H7 (cell line): ENCODE measurements at regions not wholly inside any gene's neighbourhood (a gene's known extent, or its start where the extent isn't known, plus 50 kb on each side); places are given as distances from the start of the nearest gene placed in this dataset.
"Not testable (repeated sequence)": the region's sequence is repeated elsewhere in the genome, so short reads cannot be mapped to it uniquely, and the experiment has no call there.

Source experiments
- DNase-seq: peaks from one replicate; pipeline ENCODE4 v3.0.0; 2012
- H3K27me3 ChIP-seq: 2 replicates; pipeline ENCODE4 v1.6.0; 2011; ENCODE audit warnings: mild to moderate bottlenecking, low read length; ENCODE audit not compliant: control insufficient read depth, insufficient read depth
- H3K36me3 ChIP-seq: replicated peaks from 2 replicates; pipeline ENCODE4 v1.5.1; 2011; ENCODE audit warnings: low read length; ENCODE audit not compliant: control insufficient read depth, insufficient read depth
- H3K4me3 ChIP-seq: 2 replicates; pipeline ENCODE4 v1.5.1; 2011; ENCODE audit warnings: low read depth, mild to moderate bottlenecking, control low read depth, low read length, moderate library complexity; ENCODE audit not compliant: insufficient read depth

- Histone ChIP-seq H3K27me3 (no peaks in the 10 kb centered on the region), H3K36me3 (no peaks in the 10 kb centered on the region), H3K4me3 (no peak overlapping the region)
- no peak for DNase-seq
Observed at GRCh38 chr1:163970151-163970550, 588.8 kb upstream of the PBX1 start.

- Histone ChIP-seq H3K36me3 (no peaks in the 10 kb centered on the region), H3K27me3 (no peaks in the 10 kb centered on the region), H3K4me3 (no peak overlapping the region)
- no peak for DNase-seq
Observed at GRCh38 chr1:163970699-163971098, 588.3 kb upstream of the PBX1 start.

GRCh38 chr1:163973586-163973985 is 585.4 kb upstream of the PBX1 start:
- no peak for DNase-seq
- Histone ChIP-seq H3K36me3 (no peaks in the 10 kb centered on the region), H3K4me3 (no peak overlapping the region), H3K27me3 (no peaks in the 10 kb centered on the region)

GRCh38 chr1:163974120-163974519 is 584.9 kb upstream of the PBX1 start:
- H3K27me3 ChIP-seq = no peaks in the 10 kb centered on the region
- no peak overlapping the region for H3K4me3 ChIP-seq

GRCh38 chr1:163980394-163980793 is 578.6 kb upstream of the PBX1 start:
- Histone ChIP-seq H3K36me3 (no peaks in the 10 kb centered on the region), H3K27me3 (no peaks in the 10 kb centered on the region), H3K4me3 (no peak overlapping the region)
- no peak for DNase-seq

More at GRCh38 chr1:163974120-163974519, 584.9 kb upstream of the PBX1 start:
- no peaks in the 10 kb centered on the region for H3K36me3 ChIP-seq
- DNase-seq = no peak

- no peaks in the 10 kb centered on the region for H3K27me3 ChIP-seq
- H3K36me3 ChIP-seq = no peaks in the 10 kb centered on the region
- DNase-seq = no peak
- H3K4me3 ChIP-seq = no peak overlapping the region
Observed at GRCh38 chr1:163981500-163982030, 577.4 kb upstream of the PBX1 start.

- no peaks in the 10 kb centered on the region for H3K27me3 ChIP-seq
- DNase-seq = no peak
- no peaks in the 10 kb centered on the region for H3K36me3 ChIP-seq
- no peak overlapping the region for H3K4me3 ChIP-seq
Observed at GRCh38 chr1:163983097-163983496, 575.9 kb upstream of the PBX1 start.

GRCh38 chr1:163985700-163986099 is 573.3 kb upstream of the PBX1 start:
- Histone ChIP-seq H3K4me3 (no peak overlapping the region), H3K27me3 (no peaks in the 10 kb centered on the region), H3K36me3 (no peaks in the 10 kb centered on the region)
- DNase-seq = no peak

- Histone ChIP-seq H3K36me3 (no peaks in the 10 kb centered on the region), H3K27me3 (no peaks in the 10 kb centered on the region), H3K4me3 (no peak overlapping the region)
- DNase-seq = no peak
Observed at GRCh38 chr1:163999131-163999530, 559.9 kb upstream of the PBX1 start.

GRCh38 chr1:164006186-164006585 is 552.8 kb upstream of the PBX1 start:
- H3K4me3 ChIP-seq, H3K27me3 ChIP-seq, H3K36me3 ChIP-seq, DNase-seq: not testable (repeated sequence)

- Histone ChIP-seq H3K36me3 (no peaks in the 10 kb centered on the region), H3K4me3 (no peak overlapping the region), H3K27me3 (no peaks in the 10 kb centered on the region)
- DNase-seq = no peak
Observed at GRCh38 chr1:164006621-164007020, 552.4 kb upstream of the PBX1 start.

GRCh38 chr1:164017239-164017638 is 541.7 kb upstream of the PBX1 start:
- no peaks in the 10 kb centered on the region for H3K27me3 ChIP-seq
- no peak overlapping the region for H3K4me3 ChIP-seq
- H3K36me3 ChIP-seq = no peaks in the 10 kb centered on the region
- DNase-seq = no peak

GRCh38 chr1:164020391-164020790 is 538.6 kb upstream of the PBX1 start:
- no peak overlapping the region for H3K4me3 ChIP-seq
- no peak for DNase-seq
- H3K27me3 ChIP-seq = no peaks in the 10 kb centered on the region
- H3K36me3 ChIP-seq = no peaks in the 10 kb centered on the region

- H3K27me3 ChIP-seq = no peaks in the 10 kb centered on the region
- H3K4me3 ChIP-seq = no peak overlapping the region
- no peaks in the 10 kb centered on the region for H3K36me3 ChIP-seq
- DNase-seq = no peak
Observed at GRCh38 chr1:164021813-164022212, 537.2 kb upstream of the PBX1 start.

GRCh38 chr1:164033782-164034181 is 525.2 kb upstream of the PBX1 start:
- no peaks in the 10 kb centered on the region for H3K27me3 ChIP-seq
- no peak for DNase-seq
- H3K4me3 ChIP-seq = no peak overlapping the region
- H3K36me3 ChIP-seq = no peaks in the 10 kb centered on the region

GRCh38 chr1:164040754-164041153 is 518.2 kb upstream of the PBX1 start:
- DNase-seq = no peak
- Histone ChIP-seq H3K27me3 (no peaks in the 10 kb centered on the region), H3K4me3 (no peak overlapping the region), H3K36me3 (no peaks in the 10 kb centered on the region)
